GM21619 (cell line): ENCODE measurements at regions not wholly inside any gene's neighbourhood (a gene's known extent, or its start where the extent isn't known, plus 50 kb on each side); places are given as distances from the start of the nearest gene placed in this dataset.
A peak's percentile ranks its signal among the peaks of the same experiment; 100 is the strongest.
"Not testable (repeated sequence)": the region's sequence is repeated elsewhere in the genome, so short reads cannot be mapped to it uniquely, and the experiment has no call there.

Source experiments
- ATAC-seq: cut with Tn5 transposase; IDR thresholded peaks from one replicate; pipeline ENCODE4 v1.9.1; 2021; ENCODE audit not compliant: unreplicated experiment

- ATAC-seq: no peak
Observed at GRCh38 chr4:109378511-109378910, 55.1 kb upstream of the SEC24B start.

DNA sequence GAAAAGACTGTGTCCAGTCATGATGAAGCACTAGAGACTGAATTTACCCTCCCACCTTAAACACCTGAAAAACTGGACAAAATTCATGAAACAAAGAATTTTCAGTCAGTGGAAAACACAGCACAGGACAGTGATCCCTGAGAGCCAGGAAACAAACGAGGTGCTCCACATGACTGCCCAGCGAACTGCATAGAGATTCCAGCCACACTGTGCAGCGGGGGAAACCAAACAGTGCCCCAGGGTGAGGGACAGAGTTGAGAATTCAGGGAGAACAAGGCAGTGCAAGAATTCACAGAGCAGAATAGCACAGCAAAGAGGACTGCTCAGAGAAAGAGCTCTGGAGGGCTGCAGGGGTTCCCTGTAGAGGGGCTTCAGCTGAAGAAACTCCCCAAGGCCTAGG, 55.5 kb upstream of the SEC24B start:
- no peak for ATAC-seq

- no peak for ATAC-seq
Observed at GRCh38 chr4:109375778-109376414, 57.7 kb upstream of the SEC24B start.

DNA sequence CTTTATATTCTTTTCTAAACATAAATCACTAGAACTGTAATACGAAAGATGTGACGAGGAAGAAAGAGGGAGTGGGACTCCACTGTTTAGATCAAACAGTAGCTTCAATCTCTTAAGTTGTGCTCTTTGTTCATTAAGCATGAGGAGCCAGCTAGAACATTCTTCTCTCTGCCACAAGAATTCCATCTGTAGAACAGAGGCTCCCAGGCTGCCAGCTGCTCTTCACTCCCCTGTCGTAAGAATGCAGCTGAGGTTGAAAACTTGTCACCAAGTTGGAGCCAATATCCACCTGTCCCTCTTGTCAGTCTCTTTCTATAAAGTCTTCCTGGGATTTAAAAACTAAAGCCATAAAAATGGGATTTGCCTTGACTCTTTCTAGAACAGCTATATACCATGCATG, 65.0 kb upstream of the SEC24B start:
- ATAC-seq: no peak

DNA sequence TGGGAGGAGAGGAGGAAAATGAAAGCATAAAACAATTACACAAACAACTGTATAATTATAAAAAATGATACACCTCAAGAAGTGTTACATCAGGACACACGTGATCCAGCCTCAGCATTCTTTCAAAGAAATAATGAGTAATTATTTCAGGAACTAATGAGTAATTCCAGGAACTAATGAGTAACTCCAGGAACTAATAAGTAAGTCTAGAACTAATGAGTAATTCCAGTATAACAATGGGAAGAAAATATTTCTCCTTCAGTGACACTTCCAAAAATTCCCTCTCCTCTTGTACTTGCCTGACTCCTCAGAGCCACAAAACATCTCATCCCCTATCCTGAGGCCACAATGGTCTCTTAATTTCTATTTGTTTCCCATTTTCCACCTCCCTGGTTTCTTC, 63.5 kb upstream of the COL25A1 start:
- ATAC-seq: no peak

DNA sequence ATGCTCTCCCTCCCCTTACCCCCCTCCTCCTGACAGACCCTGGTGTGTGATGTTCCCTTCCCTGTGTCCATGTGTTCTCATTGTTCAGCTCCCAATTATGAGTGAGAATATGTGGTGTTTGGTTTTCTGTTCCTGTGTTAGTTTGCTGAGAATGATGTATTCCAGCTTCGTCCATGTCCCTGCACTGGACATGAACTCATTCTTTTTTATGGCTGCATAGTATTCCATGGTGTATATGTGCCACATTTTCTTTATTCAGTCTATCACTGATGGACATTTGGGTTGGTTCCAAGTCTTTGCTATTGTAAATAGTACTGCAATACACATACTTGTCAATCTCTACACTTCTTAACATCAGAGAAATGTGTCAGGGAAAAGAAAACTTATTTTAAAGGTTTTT, 62.8 kb upstream of the COL25A1 start:
- ATAC-seq: not testable (repeated sequence)

DNA sequence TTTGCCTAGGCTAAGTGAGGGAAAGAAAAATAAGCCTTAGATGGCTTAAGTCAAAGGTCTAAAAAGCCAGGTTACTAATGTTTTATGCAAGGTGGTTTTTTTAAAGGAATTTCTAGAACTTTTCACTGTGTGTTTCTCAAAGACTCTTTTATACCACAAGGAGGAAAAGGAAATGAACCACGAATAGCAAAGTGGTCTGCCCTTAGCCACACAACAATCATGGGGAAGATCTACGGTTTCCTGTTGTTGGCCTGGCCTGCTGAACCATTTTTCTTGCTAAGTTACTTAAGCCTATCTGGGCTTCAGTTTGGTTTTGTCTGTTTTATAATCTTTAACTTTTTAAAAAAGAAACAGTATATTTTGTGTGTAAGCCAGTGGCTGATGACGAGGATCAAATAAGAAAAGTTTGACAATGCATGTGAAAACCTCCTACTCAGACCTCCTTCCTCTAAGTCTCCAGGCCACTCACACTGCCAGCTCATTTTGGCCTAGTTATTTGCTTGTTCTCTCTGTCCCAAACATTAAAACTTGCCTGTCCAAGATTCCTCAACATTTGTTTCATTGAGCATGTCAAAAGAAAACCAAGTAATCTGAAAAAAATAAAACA, 56.7 kb upstream of the COL25A1 start:
- peak; percentile 67 for ATAC-seq

DNA sequence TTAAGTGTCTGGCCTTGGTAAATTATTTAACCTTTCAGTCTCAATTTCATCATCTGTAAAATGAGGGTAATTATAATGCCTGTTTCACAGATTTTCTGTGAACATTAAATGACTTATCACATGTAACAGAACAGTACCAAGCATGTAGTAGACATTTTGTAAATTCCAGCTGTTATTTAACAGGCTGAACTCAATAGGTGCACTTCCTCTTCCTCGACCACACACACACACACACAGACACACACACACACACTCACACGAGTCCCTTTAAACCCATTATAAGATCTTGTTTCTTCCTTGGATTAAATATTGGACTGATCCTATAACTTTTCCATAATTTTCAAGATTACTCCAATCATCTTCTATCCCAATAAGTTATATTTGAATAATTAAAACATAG, 53.4 kb upstream of the COL25A1 start:
- no peak for ATAC-seq

DNA sequence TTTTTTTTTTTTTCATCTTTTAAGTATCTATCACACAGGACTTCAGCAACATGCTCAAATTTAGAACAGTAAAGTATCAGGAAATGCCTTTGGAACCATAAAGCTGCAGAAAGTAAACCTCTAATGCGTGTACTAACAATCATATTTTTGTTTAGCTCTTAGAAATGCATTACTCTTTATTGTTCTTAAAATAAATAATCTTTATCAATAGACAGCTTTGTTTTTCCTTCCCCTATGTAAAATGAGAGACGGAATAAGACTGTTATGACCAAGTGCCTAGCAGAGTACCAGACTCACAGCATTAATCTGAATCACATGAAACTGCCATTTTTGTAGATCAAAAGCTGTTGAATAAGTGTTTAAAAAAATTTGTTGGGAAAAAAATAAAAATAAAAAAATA, 50.5 kb upstream of the COL25A1 start:
- ATAC-seq: no peak
